Astrocyte (in vitro differentiated cells and primary cell): ENCODE measurements at regions not wholly inside any gene's neighbourhood (a gene's known extent, or its start where the extent isn't known, plus 50 kb on each side); places are given as distances from the start of the nearest gene placed in this dataset.
A peak's percentile ranks its signal among the peaks of the same experiment; 100 is the strongest.

Source experiments
- DNase-seq: peaks from one replicate; pipeline ENCODE4 v3.0.0-alpha.2; 2010; ENCODE audit warnings: low read depth
- FAIRE-seq: peaks from 2 replicates; lab custom pipeline; 2011; peaks lifted over from hg19 to GRCh38; lab: Jason Lieb, UNC
- H2AFZ ChIP-seq: 2 replicates; pipeline ENCODE4 v1.6.0; 2012; ENCODE audit warnings: low read depth, low read length, inconsistent platforms
- H3K27ac ChIP-seq: 2 replicates; pipeline ENCODE4 v1.5.1; 2011; ENCODE audit warnings: low read depth, low read length, inconsistent platforms
- H3K27me3 ChIP-seq: 2 replicates; pipeline ENCODE4 v1.6.0; 2011; ENCODE audit warnings: low read length, inconsistent platforms; ENCODE audit not compliant: insufficient read depth
- H3K36me3 ChIP-seq: 2 replicates; pipeline ENCODE4 v1.5.1; 2011; ENCODE audit warnings: low read length, inconsistent platforms; ENCODE audit not compliant: insufficient read depth
- H3K4me1 ChIP-seq: 2 replicates; pipeline ENCODE4 v1.5.1; 2011; ENCODE audit warnings: low read length, inconsistent platforms; ENCODE audit not compliant: insufficient read depth
- H3K4me2 ChIP-seq: 2 replicates; pipeline ENCODE4 v1.6.0; 2012; ENCODE audit warnings: low read length, inconsistent platforms
- H3K4me3 ChIP-seq: 2 replicates; pipeline ENCODE4 v1.5.1; 2011; ENCODE audit warnings: low read depth, mild to moderate bottlenecking, low read length, inconsistent platforms; ENCODE audit not compliant: insufficient read depth
- H3K79me2 ChIP-seq: 2 replicates; pipeline ENCODE4 v1.6.0; 2012; ENCODE audit warnings: mild to moderate bottlenecking, low read length, inconsistent platforms; ENCODE audit not compliant: insufficient read depth
- H3K9ac ChIP-seq: 2 replicates; pipeline ENCODE4 v1.6.0; 2012; ENCODE audit warnings: mild to moderate bottlenecking, low read length, inconsistent platforms
- H3K9me3 ChIP-seq: 2 replicates; pipeline ENCODE4 v1.5.1; 2012; ENCODE audit warnings: low read depth, mild to moderate bottlenecking, low read length, inconsistent platforms; ENCODE audit not compliant: insufficient read depth
- H4K20me1 ChIP-seq: 2 replicates; pipeline ENCODE4 v1.6.0; 2012; ENCODE audit warnings: low read length, inconsistent platforms; ENCODE audit not compliant: insufficient read depth
- H3K27ac Mint-ChIP-seq: one replicate; pipeline ENCODE4 v1.8.0; 2021; ENCODE audit warnings: mild to moderate bottlenecking, mixed read lengths; ENCODE audit not compliant: unreplicated experiment
- H3K27me3 Mint-ChIP-seq: one replicate; pipeline ENCODE4 v1.8.0; 2021; ENCODE audit warnings: low read depth, mixed read lengths; ENCODE audit not compliant: unreplicated experiment
- H3K36me3 Mint-ChIP-seq: one replicate; pipeline ENCODE4 v1.8.0; 2021; ENCODE audit warnings: low read depth, mixed read lengths; ENCODE audit not compliant: unreplicated experiment
- H3K4me1 Mint-ChIP-seq: one replicate; pipeline ENCODE4 v1.8.0; 2021; ENCODE audit warnings: low read depth, mixed read lengths; ENCODE audit not compliant: unreplicated experiment
- H3K4me3 Mint-ChIP-seq: one replicate; pipeline ENCODE4 v1.8.0; 2021; ENCODE audit warnings: mild to moderate bottlenecking, moderate library complexity, mixed read lengths; ENCODE audit not compliant: unreplicated experiment
- H3K9me3 Mint-ChIP-seq: one replicate; pipeline ENCODE4 v1.8.0; 2021; ENCODE audit warnings: mild to moderate bottlenecking, mixed read lengths; ENCODE audit not compliant: unreplicated experiment
- CTCF ChIP-seq: IDR thresholded peaks from 2 replicates; pipeline ENCODE4 v1.5.1; 2011; ENCODE audit warnings: low read depth, mild to moderate bottlenecking, inconsistent platforms, low read length, moderate library complexity; ENCODE audit not compliant: insufficient read depth
- EZH2 ChIP-seq: IDR thresholded peaks from 2 replicates; pipeline ENCODE4 v1.6.1; 2012; ENCODE audit warnings: mild to moderate bottlenecking, low read length, inconsistent platforms; ENCODE audit not compliant: insufficient read depth

- H3K4me3 Mint-ChIP-seq = no peak overlapping the region
- peak; percentile 36 for DNase-seq
- no peak for FAIRE-seq
- Histone ChIP-seq H3K36me3 (no peaks in the 10 kb centered on the region), H3K9me3 (peaks cover 8% of the 10 kb centered on the region), H3K9ac (no peak overlapping the region), H3K27me3 (no peaks in the 10 kb centered on the region), H3K4me3 (no peak overlapping the region), H4K20me1 (no peaks in the 10 kb centered on the region), H3K79me2 (no peaks in the 10 kb centered on the region), H3K4me2 (no peak overlapping the region), H3K4me1 (no peaks in the 10 kb centered on the region), H3K27ac (no peak overlapping the region), H2AFZ (no peak overlapping the region)
- H3K4me1 Mint-ChIP-seq = no peaks in the 10 kb centered on the region
- no peak overlapping the region for H3K27ac Mint-ChIP-seq
- no peak for TF ChIP-seq EZH2
- TF ChIP-seq CTCF = no peak
- H3K9me3 Mint-ChIP-seq = peaks cover 10% of the 10 kb centered on the region
- no peaks in the 10 kb centered on the region for H3K27me3 Mint-ChIP-seq
- H3K36me3 Mint-ChIP-seq = no peaks in the 10 kb centered on the region
Measured at GRCh38 chr2:173596244-173596643, 241.6 kb downstream of the CDCA7 start.

DNA sequence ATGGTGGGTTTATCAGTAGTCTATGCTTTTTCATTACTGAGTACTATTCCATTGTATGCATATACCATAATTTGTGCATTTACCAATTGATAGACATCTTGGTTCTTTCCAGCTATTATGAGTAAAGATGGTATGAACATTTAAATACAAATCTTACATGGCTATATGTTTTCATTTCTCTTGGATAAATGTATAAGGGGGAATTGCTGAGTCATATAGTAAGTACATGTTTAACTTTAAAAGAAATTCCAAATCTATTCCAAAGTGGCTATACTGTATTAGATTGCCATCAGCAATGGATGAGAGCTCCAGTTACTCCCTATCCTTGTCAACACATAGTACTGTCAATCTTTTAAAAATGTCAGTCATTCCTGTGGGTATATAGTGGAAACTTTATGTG lies 243.9 kb downstream of the CDCA7 start:
- H3K4me3 ChIP-seq = no peak overlapping the region
- no peak overlapping the region for H3K4me3 Mint-ChIP-seq

More for the DNA sequence above, 243.9 kb downstream of the CDCA7 start:
- Histone ChIP-seq H3K27ac (no peak overlapping the region), H3K9ac (no peak overlapping the region), H3K9me3 (no peaks in the 10 kb centered on the region), H3K79me2 (no peaks in the 10 kb centered on the region), H3K36me3 (no peaks in the 10 kb centered on the region), H3K27me3 (peaks cover 2% of the 10 kb centered on the region), H4K20me1 (no peaks in the 10 kb centered on the region), H3K4me2 (no peak overlapping the region), H2AFZ (no peak overlapping the region), H3K4me1 (no peaks in the 10 kb centered on the region)
- Mint-ChIP-seq H3K36me3 (no peaks in the 10 kb centered on the region), H3K27me3 (no peaks in the 10 kb centered on the region), H3K4me1 (no peaks in the 10 kb centered on the region), H3K9me3 (peaks cover 2% of the 10 kb centered on the region), H3K27ac (no peak overlapping the region)
- FAIRE-seq = no peak
- DNase-seq = no peak
- no peak for TF ChIP-seq EZH2
- TF ChIP-seq CTCF = no peak
